Spleen (tissue), 11 donors: ENCODE measurements at regions not wholly inside any gene's neighbourhood (a gene's known extent, or its start where the extent isn't known, plus 50 kb on each side); places are given as distances from the start of the nearest gene placed in this dataset.

Experiments
- DNase-seq: peaks from one replicate; pipeline ENCODE4 v3.0.0-alpha.2; 2020
- H3K27ac ChIP-seq, 8 donors: fragments of 200-600 bp; sonication (generic) in 7 of 8; 1 replicate in 4 of 8; 2 replicates in 4 of 8; pipeline versions ENCODE4 v1.5.0 to v1.8.0; 2016 to 2021; ENCODE audit warnings: inconsistent platforms in 4 of 8, mild to moderate bottlenecking in 4 of 8, moderate library complexity in 1 of 8
- H3K27me3 ChIP-seq, 7 donors: fragments of 200-600 bp; sonication (generic) in 6 of 7; replicated peaks in 1 of 7; 1 replicate in 4 of 7; 2 replicates in 3 of 7; pipeline versions ENCODE4 v1.5.0 to v1.8.0; 2016 to 2021; ENCODE audit warnings: inconsistent platforms in 3 of 7, mild to moderate bottlenecking in 1 of 7
- H3K36me3 ChIP-seq, 6 donors: fragments of 200-600 bp; sonication (generic) in 5 of 6; 1 replicate in 4 of 6; 2 replicates in 2 of 6; pipeline versions ENCODE4 v1.5.0 to v1.8.0; 2016 to 2021; ENCODE audit warnings: inconsistent platforms in 2 of 6
- H3K4me1 ChIP-seq, 6 donors: fragments of 200-600 bp; sonication (generic) in 5 of 6; 1 replicate in 3 of 6; 2 replicates in 3 of 6; pipeline versions ENCODE4 v1.5.0 to v1.8.0; 2016 to 2021; ENCODE audit warnings: inconsistent platforms in 3 of 6
- H3K4me3 ChIP-seq, 8 donors: fragments of 200-600 bp; sonication (generic) in 7 of 8; 1 replicate in 4 of 8; 2 replicates in 4 of 8; pipeline versions ENCODE4 v1.5.0 to v1.8.0; 2016 to 2021; ENCODE audit warnings: inconsistent platforms in 4 of 8, mild to moderate bottlenecking in 4 of 8, moderate library complexity in 2 of 8
- H3K9me3 ChIP-seq, 8 donors: fragments of 200-600 bp; sonication (generic) in 7 of 8; 1 replicate in 4 of 8; 2 replicates in 4 of 8; pipeline versions ENCODE4 v1.5.0 to v1.8.0; 2016 to 2021; ENCODE audit warnings: inconsistent platforms in 4 of 8
- CTCF ChIP-seq, 11 experiments: fragments of 200-600 bp in 7 of 11; fragments of 450-650 bp in 4 of 11; sonication (generic) in 4 of 11; IDR thresholded peaks in 8 of 11; conservative IDR thresholded peaks in 3 of 11; 1 replicate in 7 of 11; 2 replicates in 4 of 11; pipeline versions ENCODE4 v1.4.0 to v1.8.0; 2016 to 2021; ENCODE audit warnings: antibody characterized with exemption in 11 of 11, inconsistent platforms in 4 of 11, mild to moderate bottlenecking in 1 of 11
- POLR2A ChIP-seq, 3 donors: fragments of 450-650 bp; IDR thresholded peaks; one replicate each; pipeline ENCODE4 v1.5.1; 2017; ENCODE audit warnings: antibody characterized with exemption in 3 of 3, mild to moderate bottlenecking in 1 of 3
- POLR2AphosphoS5 ChIP-seq, 3 donors: sonication (generic); formaldehyde crosslinking; IDR thresholded peaks; one replicate each; pipeline ENCODE4 v1.5.1; 2017; ENCODE audit warnings: antibody characterized with exemption in 3 of 3
- WGBS, 5 donors: extraction: QIAGEN DNeasy Blood & Tissue Kit in 3 of 5; methylation state at CpG; one replicate each; pipeline versions ENCODE4 v1.1.5 to v1.1.7; 2013 to 2018; 5-methylcytosine and 5-hydroxymethylcytosine counted together
- intact Hi-C: fragments of 100-400 bp; cut with DNase I; formaldehyde crosslinking; loops from one replicate; pipeline ENCODE4 v1.15.0; 2023; ENCODE audit warnings: low total_unique reads
- donor health status: healthy with polysubstance abuse.
- donor health status: DM: no; HTN: no; CAD: no; lungs with moderate emphysema.
- donor health status: DM: no; HTN: no; CAD: no.
- donor health status: Bipolar disorder and iron deficiency.
- donor health status: healthy.
- donor health status: DM: no; HTN: no; CAD: no.
- donor health status: DM: yes; HTN: yes; CAD: no.

- H3K27ac ChIP-seq = no peak overlapping the region
- no peak for DNase-seq
- intact Hi-C loops = no loop called here
- H3K27me3 ChIP-seq = no peaks in the 10 kb centered on the region
- TF ChIP-seq CTCF (IDR thresholded peaks at IDR 0.05 in 8 of 11, conservative IDR thresholded peaks at IDR 0.05 in 3 of 11) = no peak
- no peak for TF ChIP-seq POLR2AphosphoS5 (IDR thresholded peaks at IDR 0.05)
- no peak for TF ChIP-seq POLR2A (IDR thresholded peaks at IDR 0.05)
- no peak overlapping the region for H3K4me3 ChIP-seq
- peaks cover 0 to 29% (median 8%) of the 10 kb centered on the region in 8 donors for H3K9me3 ChIP-seq
- no peaks in the 10 kb centered on the region for H3K4me1 ChIP-seq
- WGBS, 5 donors = 83 to 93% (median 86%) methylated on average over 7 of the region's 7 CpGs
- H3K36me3 ChIP-seq = peaks cover 0 to 2% (median 0%) of the 10 kb centered on the region in 6 donors
Measured at GRCh38 chr13:99819967-99820366, 151.6 kb downstream of the ZIC5 start.

- 77 to 85% (median 81%) methylated on average over 2 of the region's 2 CpGs for WGBS, 5 donors
Measured at GRCh38 chr13:99816321-99816720, 155.2 kb downstream of the ZIC5 start.

GRCh38 chr13:99813336-99814095, 158.1 kb downstream of the ZIC5 start:
- intact Hi-C loops = no loop called here
- Histone ChIP-seq H3K27me3 (no peaks in the 10 kb centered on the region), H3K27ac (no peak overlapping the region), H3K4me3 (no peak overlapping the region), H3K4me1 (no peaks in the 10 kb centered on the region), H3K9me3 (no peaks in the 10 kb centered on the region), H3K36me3 (no peaks in the 10 kb centered on the region)
- TF ChIP-seq POLR2AphosphoS5 (IDR thresholded peaks at IDR 0.05) = no peak
- no peak for TF ChIP-seq CTCF (IDR thresholded peaks at IDR 0.05 in 8 of 11, conservative IDR thresholded peaks at IDR 0.05 in 3 of 11)
- TF ChIP-seq POLR2A (IDR thresholded peaks at IDR 0.05) = no peak
- DNase-seq = no peak
- WGBS, 5 donors = 90 to 95% (median 93%) methylated on average over 8 of the region's 8 CpGs

More at GRCh38 chr13:99816321-99816720, 155.2 kb downstream of the ZIC5 start:
- Histone ChIP-seq H3K4me1 (no peaks in the 10 kb centered on the region), H3K36me3 (no peaks in the 10 kb centered on the region), H3K4me3 (no peak overlapping the region), H3K9me3 (peaks cover 0 to 4% (median 0%) of the 10 kb centered on the region in 8 donors), H3K27ac (no peak overlapping the region), H3K27me3 (no peaks in the 10 kb centered on the region)
- no peak for TF ChIP-seq POLR2AphosphoS5 (IDR thresholded peaks at IDR 0.05)
- TF ChIP-seq CTCF (IDR thresholded peaks at IDR 0.05 in 8 of 11, conservative IDR thresholded peaks at IDR 0.05 in 3 of 11) = no peak
- TF ChIP-seq POLR2A (IDR thresholded peaks at IDR 0.05) = no peak
- DNase-seq = no peak
- intact Hi-C loops = no loop called here

- Histone ChIP-seq H3K36me3 (no peaks in the 10 kb centered on the region), H3K9me3 (no peaks in the 10 kb centered on the region), H3K4me1 (no peaks in the 10 kb centered on the region), H3K4me3 (no peak overlapping the region), H3K27ac (no peak overlapping the region), H3K27me3 (no peaks in the 10 kb centered on the region)
- DNase-seq = no peak
- no peak for TF ChIP-seq POLR2AphosphoS5 (IDR thresholded peaks at IDR 0.05)
- TF ChIP-seq POLR2A (IDR thresholded peaks at IDR 0.05) = no peak
- no peak for TF ChIP-seq CTCF (IDR thresholded peaks at IDR 0.05 in 8 of 11, conservative IDR thresholded peaks at IDR 0.05 in 3 of 11)
- intact Hi-C loops = no loop called here
- WGBS, 5 donors = 84 to 97% (median 92%) methylated on average over 5 of the region's 5 CpGs
Measured at GRCh38 chr13:99812625-99813024, 158.9 kb downstream of the ZIC5 start.
